ENCODE measurements at regions not wholly inside any gene's neighbourhood (a gene's known extent, or its start where the extent isn't known, plus 50 kb on each side); places are given as distances from the start of the nearest gene placed in this dataset.

GRCh38 chr6:153816366-153816765 lies 222.7 kb upstream of the OPRM1 start:
- no peak overlapping the region for H2AFZ ChIP-seq (ENCODE audit: low read length)
- Mint-ChIP-seq H3K27ac (no peak overlapping the region), H3K4me1 (peaks cover 0 to 2% of the 10 kb centered on the region in 2 experiments; a peak in 1 of 4 replicates), H3K36me3 (ENCODE audit: insufficient read depth in 1 of 3, low read depth in 3 of 3) (peaks cover 3 to 9% (median 6%) of the 10 kb centered on the region in 3 experiments; a peak in 6 of 7 replicates), H3K9me3 (peaks cover 7 to 14% of the 10 kb centered on the region in 2 experiments; a peak in 4 of 5 replicates), H3K27me3 (ENCODE audit: low read depth) (no peaks in the 10 kb centered on the region), H3K4me3 (no peak overlapping the region)
- no peak overlapping the region for H4K8ac ChIP-seq (replicated peaks; ENCODE audit: insufficient read length, low read depth, low read length)
- H4K20me1 ChIP-seq (ENCODE audit: control insufficient read depth, insufficient read depth, insufficient read length), result no peaks in the 10 kb centered on the region
- WGBS (ENCODE audit: extremely low coverage, insufficient read length, low lambda C conversion rate), result no CpG with 5 or more reads among the region's 3 CpGs
- H3K4me2 ChIP-seq (ENCODE audit: insufficient read depth, insufficient read length, low read length), result no peak overlapping the region
- H4K5ac ChIP-seq (ENCODE audit: insufficient read length, low read depth, low read length), result no peak overlapping the region
- no peak overlapping the region for H4K91ac ChIP-seq (ENCODE audit: insufficient read length, low read depth, low read length)
- H3K79me1 ChIP-seq (ENCODE audit: insufficient read depth, low read depth, low read length, poor library complexity, severe bottlenecking), result no peaks in the 10 kb centered on the region
- no peak overlapping the region for H2BK12ac ChIP-seq (ENCODE audit: insufficient read length, low read depth, low read length)
- no peak overlapping the region for H2BK5ac ChIP-seq (ENCODE audit: insufficient read length, low read length)
- H3K56ac ChIP-seq (ENCODE audit: insufficient read length, low read depth, low read length), result no peak overlapping the region
- no peak overlapping the region for H3K14ac ChIP-seq (ENCODE audit: insufficient read depth, low read length)
- H3K27me3 ChIP-seq (ENCODE audit: insufficient read depth, low read length), result no peaks in the 10 kb centered on the region; the same call in 1 of the 2 replicates
- H3K23ac ChIP-seq (ENCODE audit: insufficient read length, low read depth, low read length), result no peak overlapping the region
- DNase-seq, result no peak
- no peak overlapping the region for H2BK15ac ChIP-seq (ENCODE audit: low read depth, low read length)
- no peak overlapping the region for H3K18ac ChIP-seq (ENCODE audit: insufficient read length, low read depth, low read length)
- no peaks in the 10 kb centered on the region for H3K79me2 ChIP-seq (ENCODE audit: insufficient read depth, low read length)
- no peak overlapping the region for H3T11ph ChIP-seq (ENCODE audit: low read length)
- no peak overlapping the region for H3K27ac ChIP-seq (ENCODE audit: insufficient read length, low read depth, low read length)
- no peaks in the 10 kb centered on the region for H3K4me1 ChIP-seq (ENCODE audit: insufficient read depth, low read length)
- H2BK120ac ChIP-seq (ENCODE audit: low read depth, low read length, poor library complexity, severe bottlenecking), result no peak overlapping the region
- H3K9me3 ChIP-seq (ENCODE audit: control insufficient read depth, low read depth, low read length), result no peaks in the 10 kb centered on the region
- no peak overlapping the region for H2BK20ac ChIP-seq (ENCODE audit: low read depth, low read length, poor library complexity, severe bottlenecking)
- no peak overlapping the region for H3K4ac ChIP-seq (ENCODE audit: low read depth, low read length)
- no peak overlapping the region for H2AK5ac ChIP-seq (ENCODE audit: insufficient read length, low read length)
- no peak overlapping the region for H3K9ac ChIP-seq (ENCODE audit: extremely low read depth, insufficient read length, low read length)
- no peaks in the 10 kb centered on the region for H3K23me2 ChIP-seq (ENCODE audit: insufficient read length, low read depth, low read length, poor library complexity, severe bottlenecking)
- no peak for TF ChIP-seq CTCF (conservative IDR thresholded peaks at IDR 0.05)
